IPS DF 6.9 (cell line): ENCODE measurements at regions not wholly inside any gene's neighbourhood (a gene's known extent, or its start where the extent isn't known, plus 50 kb on each side); places are given as distances from the start of the nearest gene placed in this dataset.

Experiments
- DNase-seq: peaks from one replicate; pipeline ENCODE4 v3.0.0-alpha.2; 2013; ENCODE audit warnings: low read depth, low spot score
- H3K27ac ChIP-seq: one replicate; pipeline ENCODE4 v1.5.1; 2013; ENCODE audit warnings: low read length, control low read depth
- H3K27me3 ChIP-seq: 2 replicates; pipeline ENCODE4 v1.6.1; 2013; ENCODE audit warnings: mild to moderate bottlenecking, low read length; ENCODE audit not compliant: control insufficient read depth, insufficient read depth
- H3K36me3 ChIP-seq: 2 replicates; pipeline ENCODE4 v1.6.1; 2013; ENCODE audit warnings: low read length; ENCODE audit not compliant: control insufficient read depth, insufficient read depth
- H3K4me1 ChIP-seq: 2 replicates; pipeline ENCODE4 v1.6.1; 2013; ENCODE audit warnings: low read length; ENCODE audit not compliant: control insufficient read depth, insufficient read depth
- H3K4me3 ChIP-seq: 2 replicates; pipeline ENCODE4 v1.5.1; 2013; ENCODE audit warnings: mild to moderate bottlenecking, low read length
- H3K9me3 ChIP-seq: 2 replicates; pipeline ENCODE4 v1.6.1; 2013; ENCODE audit warnings: low read length, inconsistent platforms; ENCODE audit not compliant: control insufficient read depth, insufficient read depth
- WGBS: extraction: QIAGEN DNeasy Blood & Tissue Kit; methylation state at CpG from one replicate; pipeline ENCODE4 v1.1.7; 2013; ENCODE audit warnings: mixed read lengths, missing lambda C conversion rate; ENCODE audit not compliant: insufficient read length, insufficient coverage; 5-methylcytosine and 5-hydroxymethylcytosine counted together

DNA sequence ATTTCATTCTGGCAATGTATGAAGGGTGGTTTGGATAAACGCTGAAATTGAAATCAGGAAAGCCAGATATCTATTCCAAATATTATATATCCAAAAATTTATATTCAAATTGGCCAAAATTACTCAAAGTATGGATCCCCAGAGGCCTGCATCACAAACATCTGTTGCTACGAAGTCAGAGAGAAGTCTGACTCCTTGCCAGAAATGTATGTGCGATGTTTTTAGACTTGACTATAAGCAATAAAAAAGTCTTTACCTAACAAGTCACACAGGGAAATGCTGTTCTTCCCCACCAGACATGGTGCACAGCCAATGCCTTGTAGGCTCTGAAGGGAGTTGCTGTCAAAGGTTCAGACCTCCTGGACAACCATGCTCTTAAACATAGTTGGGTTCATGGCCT is 533.1 kb downstream of the OTOL1 start:
- Histone ChIP-seq H3K4me1 (no peaks in the 10 kb centered on the region), H3K36me3 (no peaks in the 10 kb centered on the region), H3K27ac (no peak overlapping the region), H3K9me3 (no peaks in the 10 kb centered on the region), H3K4me3 (no peak overlapping the region), H3K27me3 (no peaks in the 10 kb centered on the region)
- DNase-seq, result no peak
- no CpG with 5 or more reads among the region's 3 CpGs for WGBS

DNA sequence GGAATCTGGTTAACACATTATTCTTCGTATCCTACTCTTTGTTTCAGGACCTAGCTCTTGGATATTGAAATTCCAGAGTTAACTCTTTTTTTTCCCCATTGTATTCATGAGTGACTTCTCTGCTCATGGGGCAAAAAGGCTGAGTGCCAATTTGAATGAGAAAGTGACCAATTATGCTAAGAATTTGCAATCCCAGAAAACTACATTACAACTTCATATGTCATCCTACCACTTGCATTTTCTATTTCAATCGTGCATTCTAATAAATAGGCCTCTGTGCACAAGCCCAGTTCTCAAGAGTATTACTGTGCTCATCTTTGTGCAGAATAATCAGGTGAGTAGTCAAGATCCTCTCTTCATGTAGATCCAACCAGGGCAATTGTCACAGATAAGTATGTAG is 537.8 kb downstream of the OTOL1 start:
- H3K27me3 ChIP-seq, result no peaks in the 10 kb centered on the region
- WGBS, result no CpG with 5 or more reads among the region's 2 CpGs
- H3K4me1 ChIP-seq, result no peaks in the 10 kb centered on the region
- H3K9me3 ChIP-seq, result no peaks in the 10 kb centered on the region
- no peaks in the 10 kb centered on the region for H3K36me3 ChIP-seq
- no peak overlapping the region for H3K27ac ChIP-seq
- no peak for DNase-seq
- no peak overlapping the region for H3K4me3 ChIP-seq

DNA sequence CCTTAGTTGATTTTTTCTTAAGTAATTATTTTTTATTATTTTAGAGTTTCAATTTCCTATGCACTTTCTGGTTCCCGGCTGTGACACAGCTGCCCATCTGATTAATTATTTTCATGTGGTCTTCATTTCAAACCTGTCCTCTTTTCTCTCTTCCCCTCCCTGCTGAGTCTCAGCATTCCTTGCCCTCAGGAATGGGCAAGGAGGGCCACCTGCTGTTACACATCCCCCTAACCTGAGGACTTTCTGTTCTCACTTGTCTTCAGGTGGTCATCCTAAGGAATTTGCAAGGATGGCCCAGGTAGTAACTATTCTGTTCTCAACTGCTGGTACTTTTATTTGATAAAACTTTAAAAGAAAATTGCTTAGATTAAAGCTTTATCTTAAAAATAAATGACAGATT is 545.0 kb downstream of the OTOL1 start:
- H3K27ac ChIP-seq, result no peak overlapping the region
- peaks cover 1% of the 10 kb centered on the region; the same call in 1 of the 2 replicates for H3K4me1 ChIP-seq
- no CpG with 5 or more reads among the region's 1 CpG for WGBS
- no peak overlapping the region for H3K4me3 ChIP-seq
- no peaks in the 10 kb centered on the region for H3K36me3 ChIP-seq
- no peaks in the 10 kb centered on the region for H3K9me3 ChIP-seq
- peak; percentile 48 for DNase-seq
- no peaks in the 10 kb centered on the region for H3K27me3 ChIP-seq

GRCh38 chr3:162052636-162053035 is 556.0 kb downstream of the OTOL1 start:
- Histone ChIP-seq H3K27me3 (no peaks in the 10 kb centered on the region), H3K36me3 (no peaks in the 10 kb centered on the region), H3K4me1 (no peaks in the 10 kb centered on the region), H3K27ac (no peak overlapping the region), H3K4me3 (no peak overlapping the region), H3K9me3 (no peaks in the 10 kb centered on the region)
- DNase-seq, result no peak

DNA sequence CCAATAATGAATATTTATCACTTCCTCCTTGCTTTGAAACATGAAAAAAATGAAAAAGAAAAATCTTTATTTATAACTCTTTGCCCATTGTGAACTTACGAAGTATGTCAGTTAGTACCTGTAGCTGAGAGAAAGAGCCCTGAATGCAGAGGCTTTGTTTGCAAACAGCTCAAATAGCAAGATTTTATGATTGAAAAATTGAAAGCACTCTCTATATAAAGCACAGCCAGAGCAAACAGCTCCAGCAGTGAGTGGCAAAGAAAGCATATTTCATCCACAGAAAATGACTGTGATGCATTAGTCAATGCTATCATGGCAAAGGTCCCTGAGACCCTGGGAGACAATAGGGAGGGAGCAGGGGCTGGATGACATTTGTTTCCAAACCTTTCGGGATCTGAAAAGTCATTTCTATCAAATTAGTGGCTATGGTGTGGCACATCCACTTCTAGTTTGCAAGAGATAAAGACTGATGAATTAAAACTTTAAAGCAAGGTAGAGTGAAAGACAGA is 576.1 kb downstream of the OTOL1 start:
- H3K4me1 ChIP-seq, result no peaks in the 10 kb centered on the region
- H3K27me3 ChIP-seq, result no peaks in the 10 kb centered on the region
- H3K4me3 ChIP-seq, result no peak overlapping the region
- H3K9me3 ChIP-seq, result no peaks in the 10 kb centered on the region
- H3K27ac ChIP-seq, result no peak overlapping the region
- H3K36me3 ChIP-seq, result no peaks in the 10 kb centered on the region
- DNase-seq, result no peak
- WGBS, result no CpG with 5 or more reads among the region's 2 CpGs

- H3K9me3 ChIP-seq, result no peaks in the 10 kb centered on the region
- no peak for DNase-seq
- no peaks in the 10 kb centered on the region for H3K4me1 ChIP-seq
- H3K27ac ChIP-seq, result no peak overlapping the region
- no CpG with 5 or more reads among the region's 4 CpGs for WGBS
- no peak overlapping the region for H3K4me3 ChIP-seq
- no peaks in the 10 kb centered on the region for H3K36me3 ChIP-seq
- H3K27me3 ChIP-seq, result no peaks in the 10 kb centered on the region
Measured at GRCh38 chr3:162073422-162073975, 576.9 kb downstream of the OTOL1 start.

GRCh38 chr3:162077108-162077507 is 580.5 kb downstream of the OTOL1 start:
- H3K4me1 ChIP-seq, result no peaks in the 10 kb centered on the region
- H3K9me3 ChIP-seq, result no peaks in the 10 kb centered on the region
- no peak for DNase-seq
- no CpG with 5 or more reads among the region's 3 CpGs for WGBS
- no peak overlapping the region for H3K4me3 ChIP-seq
- H3K27ac ChIP-seq, result no peak overlapping the region
- no peaks in the 10 kb centered on the region for H3K36me3 ChIP-seq
- H3K27me3 ChIP-seq, result no peaks in the 10 kb centered on the region

- Histone ChIP-seq H3K36me3 (no peaks in the 10 kb centered on the region), H3K4me3 (no peak overlapping the region), H3K27ac (no peak overlapping the region), H3K4me1 (no peaks in the 10 kb centered on the region), H3K27me3 (no peaks in the 10 kb centered on the region), H3K9me3 (no peaks in the 10 kb centered on the region)
- WGBS, result no CpG with 5 or more reads among the region's 5 CpGs
- DNase-seq, result no peak
Measured at GRCh38 chr3:162082516-162082915, 585.9 kb downstream of the OTOL1 start.

DNA sequence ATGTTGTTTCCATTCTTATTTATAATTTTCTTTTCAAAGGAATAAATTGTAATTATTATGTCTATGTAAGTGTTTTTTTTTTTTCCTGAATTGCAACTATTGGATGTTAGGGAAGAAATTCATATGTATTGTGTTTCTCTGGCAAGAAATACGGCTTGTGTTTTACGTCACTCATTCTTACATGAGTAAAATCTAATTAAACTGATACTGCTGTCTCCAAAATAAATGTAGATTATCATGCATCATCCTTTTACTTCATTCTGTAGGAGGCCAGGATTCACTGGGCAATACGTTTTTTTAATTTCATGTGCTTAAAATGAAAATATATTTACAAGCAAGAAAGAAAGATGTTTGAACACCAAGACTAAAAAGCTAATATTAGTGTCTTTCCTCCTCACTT is 590.8 kb downstream of the OTOL1 start:
- no CpG with 5 or more reads among the region's 3 CpGs for WGBS

DNA sequence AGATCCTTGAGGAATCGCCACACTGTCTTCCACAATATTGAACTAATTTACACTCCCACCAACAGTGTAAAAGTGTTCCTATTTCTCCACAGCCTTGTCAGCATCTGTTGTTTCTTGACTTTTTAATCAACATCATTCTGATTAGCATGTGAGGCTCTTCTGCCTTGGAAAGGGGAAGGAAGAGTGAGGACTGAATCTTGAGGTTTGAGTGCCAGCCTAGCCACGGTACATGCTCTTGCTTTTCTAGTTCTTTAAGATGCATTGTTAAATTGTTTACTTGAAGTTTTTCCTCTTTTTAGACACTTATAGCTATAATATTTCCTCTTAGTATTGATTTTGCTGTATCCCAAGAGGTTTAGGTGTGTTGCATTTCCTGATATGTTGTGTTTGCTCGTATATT is 596.1 kb downstream of the OTOL1 start:
- no peaks in the 10 kb centered on the region for H3K36me3 ChIP-seq
- no peaks in the 10 kb centered on the region for H3K4me1 ChIP-seq
- no peak overlapping the region for H3K4me3 ChIP-seq
- H3K9me3 ChIP-seq, result no peaks in the 10 kb centered on the region
- no peak overlapping the region for H3K27ac ChIP-seq
- WGBS, result no CpG with 5 or more reads among the region's 3 CpGs
- H3K27me3 ChIP-seq, result no peaks in the 10 kb centered on the region
- no peak for DNase-seq

More for the DNA sequence above, 590.8 kb downstream of the OTOL1 start:
- Histone ChIP-seq H3K27ac (no peak overlapping the region), H3K27me3 (no peaks in the 10 kb centered on the region), H3K36me3 (no peaks in the 10 kb centered on the region), H3K4me1 (no peaks in the 10 kb centered on the region), H3K9me3 (no peaks in the 10 kb centered on the region), H3K4me3 (no peak overlapping the region)
- no peak for DNase-seq

DNA sequence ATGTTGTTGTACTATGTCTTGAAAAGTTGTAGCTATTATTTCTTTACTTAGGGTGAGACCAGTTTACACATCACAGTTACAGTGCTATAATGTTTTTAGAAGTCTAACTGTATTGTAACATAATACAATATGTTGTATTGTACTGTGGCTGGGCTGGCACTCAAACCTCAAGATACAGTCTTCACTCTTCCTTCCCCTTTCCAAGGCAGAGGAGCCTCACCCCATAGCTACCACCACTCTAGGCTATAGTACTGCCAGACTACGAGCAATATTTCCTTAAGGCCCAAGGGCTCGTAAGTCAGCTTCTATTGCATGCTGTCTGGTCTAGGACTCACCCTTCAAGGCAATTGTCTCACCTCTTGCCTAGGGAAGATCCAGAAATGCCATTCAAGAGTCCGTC is 597.7 kb downstream of the OTOL1 start:
- Histone ChIP-seq H3K9me3 (no peaks in the 10 kb centered on the region), H3K4me3 (no peak overlapping the region), H3K36me3 (no peaks in the 10 kb centered on the region), H3K4me1 (no peaks in the 10 kb centered on the region), H3K27me3 (no peaks in the 10 kb centered on the region), H3K27ac (no peak overlapping the region)
- no peak for DNase-seq
- no CpG with 5 or more reads among the region's 3 CpGs for WGBS
